ENCODE measurements at regions not wholly inside any gene's neighbourhood (a gene's known extent, or its start where the extent isn't known, plus 50 kb on each side); places are given as distances from the start of the nearest gene placed in this dataset.
A peak's percentile ranks its signal among the peaks of the same experiment; 100 is the strongest.

- Histone ChIP-seq H4K20me1 (no peaks in the 10 kb centered on the region), H3K9me3 (replicated peaks in 1 of 11) (peaks cover 33 to 44% (median 39%) of the 10 kb centered on the region in 11 experiments), H3K4me2 (no peak overlapping the region), H3K4me3 (no peak overlapping the region), H3K36me3 (peaks cover 0 to 11% (median 0%) of the 10 kb centered on the region in 11 experiments; a peak in 1 of 22 replicates), H3K27me3 (no peaks in the 10 kb centered on the region), H3K9ac (no peak overlapping the region), H3K27ac (no peak overlapping the region), H3K4me1 (peaks cover 0 to 9% (median 2%) of the 10 kb centered on the region in 10 experiments; a peak in 10 of 20 replicates)
- TF ChIP-seq Cebpa-rat (IDR thresholded peaks at IDR 0.05): no peak
Observed at GRCh38 chr9:90741036-90741435, 60.6 kb upstream of the SYK start.

GRCh38 chr9:90737742-90738141 is 63.9 kb upstream of the SYK start:
- H3K9ac ChIP-seq: no peak overlapping the region
- H3K36me3 ChIP-seq: peaks cover 0 to 11% (median 0%) of the 10 kb centered on the region in 11 experiments; a peak in 1 of 22 replicates
- peaks cover 33 to 44% (median 39%) of the 10 kb centered on the region in 11 experiments for H3K9me3 ChIP-seq (replicated peaks in 1 of 11)
- no peak overlapping the region for H3K4me3 ChIP-seq
- TF ChIP-seq Cebpa-rat (IDR thresholded peaks at IDR 0.05): no peak
- no peaks in the 10 kb centered on the region for H3K27me3 ChIP-seq
- H4K20me1 ChIP-seq: no peaks in the 10 kb centered on the region
- no peak overlapping the region for H3K4me2 ChIP-seq
- no peak overlapping the region for H3K27ac ChIP-seq
- H3K4me1 ChIP-seq: peaks cover 0 to 13% (median 4%) of the 10 kb centered on the region in 10 experiments; a peak in 8 of 20 replicates

DNA sequence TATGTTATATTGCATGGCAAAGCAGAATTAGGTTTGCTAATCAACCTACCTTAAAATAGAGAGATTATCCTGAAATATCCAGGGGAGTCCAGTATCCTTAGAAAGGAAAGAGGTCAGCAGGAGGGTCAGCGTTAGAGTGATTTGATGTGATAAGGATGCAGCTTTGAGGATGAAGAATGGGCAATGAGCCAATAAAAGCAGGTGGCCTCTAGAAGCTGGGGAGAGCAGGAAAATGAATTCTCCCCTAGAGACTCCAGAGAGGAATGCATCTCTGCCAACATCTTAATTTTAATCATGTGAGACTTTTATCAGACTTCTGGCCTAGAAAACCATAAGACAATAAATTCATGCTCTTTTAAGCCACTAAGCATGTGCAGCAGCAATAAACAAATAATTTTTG is 65.7 kb upstream of the SYK start:
- Histone ChIP-seq H3K4me1 (peaks cover 0 to 13% (median 4%) of the 10 kb centered on the region in 10 experiments; a peak in 8 of 20 replicates), H3K4me3 (no peak overlapping the region), H3K27ac (no peak overlapping the region), H3K9ac (no peak overlapping the region), H3K9me3 (replicated peaks in 1 of 11) (peaks cover 33 to 39% (median 35%) of the 10 kb centered on the region in 11 experiments), H4K20me1 (no peaks in the 10 kb centered on the region), H3K27me3 (no peaks in the 10 kb centered on the region), H3K4me2 (peak overlapping the region in 4 of 11 experiments; percentile 4 to 47 (median 12); a peak in 4 of 22 replicates), H3K36me3 (peaks cover 0 to 11% (median 0%) of the 10 kb centered on the region in 11 experiments; a peak in 1 of 22 replicates)
- TF ChIP-seq Cebpa-rat (IDR thresholded peaks at IDR 0.05): no peak

- peaks cover 0 to 11% (median 0%) of the 10 kb centered on the region in 11 experiments; a peak in 1 of 22 replicates for H3K36me3 ChIP-seq
- H3K4me2 ChIP-seq: no peak overlapping the region
- TF ChIP-seq Cebpa-rat (IDR thresholded peaks at IDR 0.05): no peak
- peaks cover 21 to 35% (median 29%) of the 10 kb centered on the region in 11 experiments for H3K9me3 ChIP-seq (replicated peaks in 1 of 11)
- H3K4me3 ChIP-seq: no peak overlapping the region
- no peak overlapping the region for H3K27ac ChIP-seq
- H3K27me3 ChIP-seq: no peaks in the 10 kb centered on the region
- no peaks in the 10 kb centered on the region for H4K20me1 ChIP-seq
- H3K4me1 ChIP-seq: peaks cover 0 to 13% (median 4%) of the 10 kb centered on the region in 10 experiments; a peak in 8 of 20 replicates
- H3K9ac ChIP-seq: no peak overlapping the region
Observed at GRCh38 chr9:90734631-90735030, 67.0 kb upstream of the SYK start.

- no peaks in the 10 kb centered on the region for H3K36me3 ChIP-seq
- no peaks in the 10 kb centered on the region for H3K27me3 ChIP-seq
- H3K4me2 ChIP-seq: no peak overlapping the region
- H3K27ac ChIP-seq: no peak overlapping the region
- TF ChIP-seq Cebpa-rat (IDR thresholded peaks at IDR 0.05): no peak
- peaks cover 4 to 17% (median 10%) of the 10 kb centered on the region in 10 experiments; a peak in 14 of 20 replicates for H3K4me1 ChIP-seq
- H3K4me3 ChIP-seq: no peak overlapping the region
- peaks cover 0 to 10% (median 7%) of the 10 kb centered on the region in 11 experiments; a peak in 9 of 22 replicates for H3K9me3 ChIP-seq (replicated peaks in 1 of 11)
- no peak overlapping the region for H3K9ac ChIP-seq
- H4K20me1 ChIP-seq: no peaks in the 10 kb centered on the region
Observed at GRCh38 chr9:90729351-90729750, 72.3 kb upstream of the SYK start.

DNA sequence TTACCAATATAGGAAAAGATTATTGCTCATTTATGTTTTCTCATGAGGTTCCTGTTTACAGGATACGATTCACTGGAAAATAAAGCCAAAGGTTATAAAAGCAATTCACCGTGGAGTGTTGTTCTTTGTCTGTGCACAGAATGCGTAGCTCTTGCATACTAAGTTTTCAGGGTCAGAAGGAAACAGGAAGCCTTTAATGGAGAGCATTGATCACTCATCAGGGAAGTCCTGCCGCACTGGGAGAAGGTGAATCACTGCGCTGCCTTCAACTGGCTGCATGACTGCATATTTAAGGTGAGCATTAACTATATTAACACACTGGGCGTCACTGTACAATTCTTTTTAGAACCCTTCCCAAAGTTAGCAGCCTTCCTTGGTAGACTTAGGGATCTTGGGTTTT is 74.1 kb upstream of the SYK start:
- H3K36me3 ChIP-seq: no peaks in the 10 kb centered on the region
- no peak overlapping the region for H3K4me2 ChIP-seq
- H3K27ac ChIP-seq: no peak overlapping the region
- no peaks in the 10 kb centered on the region for H3K27me3 ChIP-seq
- no peak overlapping the region for H3K4me3 ChIP-seq
- peaks cover 4 to 17% (median 10%) of the 10 kb centered on the region in 10 experiments; a peak in 14 of 20 replicates for H3K4me1 ChIP-seq
- H3K9me3 ChIP-seq (replicated peaks in 1 of 11): peaks cover 0 to 10% (median 7%) of the 10 kb centered on the region in 11 experiments; a peak in 9 of 22 replicates
- TF ChIP-seq Cebpa-rat (IDR thresholded peaks at IDR 0.05): no peak
- H4K20me1 ChIP-seq: no peaks in the 10 kb centered on the region
- no peak overlapping the region for H3K9ac ChIP-seq

DNA sequence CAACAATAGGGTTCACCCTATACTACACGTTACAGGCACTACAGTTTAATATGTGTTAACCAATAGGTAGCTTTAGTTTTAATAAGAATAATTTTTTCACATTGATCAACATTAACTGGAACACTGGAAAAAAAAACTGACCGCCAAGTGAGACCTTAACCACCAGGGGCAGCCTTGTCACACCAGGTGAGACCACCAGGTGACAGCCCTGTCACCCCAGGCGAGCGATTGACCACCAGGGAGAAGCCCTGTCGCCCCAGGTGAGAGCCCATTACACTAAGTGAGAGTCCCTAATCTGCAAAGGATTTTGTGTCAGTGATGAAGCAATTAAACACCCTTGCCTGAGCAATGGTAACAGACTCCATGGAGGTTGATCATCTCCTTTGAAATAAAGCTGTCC is 75.4 kb upstream of the SYK start:
- Histone ChIP-seq H3K4me2 (peak overlapping the region in 1 of 11 experiments; percentile 44; a peak in 2 of 22 replicates), H3K27me3 (no peaks in the 10 kb centered on the region), H3K4me3 (no peak overlapping the region), H3K27ac (no peak overlapping the region), H3K9me3 (replicated peaks in 1 of 11) (peaks cover 0 to 10% (median 7%) of the 10 kb centered on the region in 11 experiments; a peak in 9 of 22 replicates), H3K4me1 (peaks cover 4 to 17% (median 10%) of the 10 kb centered on the region in 10 experiments; a peak in 14 of 20 replicates), H4K20me1 (no peaks in the 10 kb centered on the region), H3K36me3 (no peaks in the 10 kb centered on the region), H3K9ac (no peak overlapping the region)
- no peak for TF ChIP-seq Cebpa-rat (IDR thresholded peaks at IDR 0.05)

DNA sequence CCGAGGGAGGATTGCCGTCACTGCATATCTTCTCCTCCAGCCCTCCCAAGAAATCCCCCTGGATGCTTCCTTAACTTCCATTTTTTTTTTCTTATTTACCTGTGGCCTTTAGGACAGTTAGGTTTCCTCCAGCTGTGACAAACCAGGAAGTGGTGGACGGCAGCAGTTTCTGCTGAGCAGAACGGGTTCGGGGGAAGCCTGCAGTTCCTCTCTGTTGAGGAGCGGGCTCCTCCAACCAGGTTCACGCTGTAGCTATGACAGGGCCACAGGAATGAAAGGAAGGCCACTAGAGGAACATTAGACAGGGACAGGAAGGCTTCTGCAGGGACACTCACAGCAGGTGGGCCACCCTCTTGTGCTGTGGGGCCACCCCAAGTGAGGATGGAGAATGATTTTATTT is 76.7 kb upstream of the SYK start:
- Histone ChIP-seq H3K9me3 (replicated peaks in 1 of 11) (peaks cover 0 to 2% (median 0%) of the 10 kb centered on the region in 11 experiments; a peak in 3 of 22 replicates), H3K27ac (no peak overlapping the region), H3K36me3 (no peaks in the 10 kb centered on the region), H3K9ac (no peak overlapping the region), H3K4me3 (no peak overlapping the region), H3K4me1 (peaks cover 4 to 17% (median 10%) of the 10 kb centered on the region in 10 experiments; a peak in 14 of 20 replicates), H3K27me3 (no peaks in the 10 kb centered on the region), H4K20me1 (no peaks in the 10 kb centered on the region), H3K4me2 (peak overlapping the region in 7 of 11 experiments; percentile 8 to 61 (median 35); a peak in 9 of 22 replicates)
- no peak for TF ChIP-seq Cebpa-rat (IDR thresholded peaks at IDR 0.05)

GRCh38 chr9:90724112-90724511 is 77.5 kb upstream of the SYK start:
- H3K27ac ChIP-seq: no peak overlapping the region
- H3K9ac ChIP-seq: no peak overlapping the region
- no peak overlapping the region for H3K4me3 ChIP-seq
- H3K9me3 ChIP-seq (replicated peaks in 1 of 11): no peaks in the 10 kb centered on the region; a peak in 1 of 22 replicates
- H3K27me3 ChIP-seq: no peaks in the 10 kb centered on the region
- H3K4me2 ChIP-seq: no peak overlapping the region
- H4K20me1 ChIP-seq: no peaks in the 10 kb centered on the region
- H3K4me1 ChIP-seq: peaks cover 4 to 17% (median 10%) of the 10 kb centered on the region in 10 experiments; a peak in 14 of 20 replicates
- no peaks in the 10 kb centered on the region for H3K36me3 ChIP-seq
- no peak for TF ChIP-seq Cebpa-rat (IDR thresholded peaks at IDR 0.05)

GRCh38 chr9:90722071-90722470 is 79.4 kb upstream of the DIRAS2 start:
- no peaks in the 10 kb centered on the region for H4K20me1 ChIP-seq
- no peak overlapping the region for H3K9ac ChIP-seq

More at GRCh38 chr9:90722071-90722470, 79.4 kb upstream of the DIRAS2 start:
- Histone ChIP-seq H3K27me3 (no peaks in the 10 kb centered on the region), H3K36me3 (no peaks in the 10 kb centered on the region), H3K4me2 (no peak overlapping the region), H3K27ac (no peak overlapping the region), H3K9me3 (replicated peaks in 1 of 11) (no peaks in the 10 kb centered on the region), H3K4me3 (no peak overlapping the region), H3K4me1 (peaks cover 4 to 17% (median 10%) of the 10 kb centered on the region in 10 experiments; a peak in 14 of 20 replicates)
- no peak for TF ChIP-seq Cebpa-rat (IDR thresholded peaks at IDR 0.05)
